HFFc6 (cell line): ENCODE measurements at regions not wholly inside any gene's neighbourhood (a gene's known extent, or its start where the extent isn't known, plus 50 kb on each side); places are given as distances from the start of the nearest gene placed in this dataset.

Experiments
- DNase-seq: peaks from one replicate; pipeline ENCODE4 v3.0.0-alpha.2; 2018
- H3K27ac Mint-ChIP-seq: 2 replicates; pipeline ENCODE4 v1.8.0; 2020; ENCODE audit warnings: mild to moderate bottlenecking, mixed read lengths
- H3K27me3 Mint-ChIP-seq: 2 replicates; pipeline ENCODE4 v1.8.0; 2021; ENCODE audit warnings: mild to moderate bottlenecking, moderate library complexity, mixed read lengths; ENCODE audit not compliant: insufficient read depth
- H3K36me3 Mint-ChIP-seq: 2 replicates; pipeline ENCODE4 v1.8.0; 2021; ENCODE audit warnings: low read depth, mixed read lengths
- H3K4me1 Mint-ChIP-seq: 2 replicates; pipeline ENCODE4 v1.8.0; 2020; ENCODE audit warnings: low read depth, mixed read lengths
- H3K4me3 Mint-ChIP-seq: 2 replicates; pipeline ENCODE4 v1.8.0; 2020; ENCODE audit warnings: mild to moderate bottlenecking, moderate library complexity, mixed read lengths
- H3K9me3 Mint-ChIP-seq: 2 replicates; pipeline ENCODE4 v1.8.0; 2020; ENCODE audit warnings: mild to moderate bottlenecking, mixed read lengths
- CTCF ChIP-seq: fragments of 200-600 bp; sonication (generic); IDR thresholded peaks from 2 replicates; pipeline ENCODE4 v1.5.0; 2021; ENCODE audit warnings: antibody characterized with exemption, mild to moderate bottlenecking

GRCh38 chr12:60191271-60191670, 595.4 kb downstream of the SLC16A7 start:
- no peak for TF ChIP-seq CTCF
- Mint-ChIP-seq H3K4me1 (peaks cover 50% of the 10 kb centered on the region), H3K27me3 (peaks cover 2% of the 10 kb centered on the region; the same call in 1 of the 2 replicates), H3K36me3 (peaks cover 21% of the 10 kb centered on the region), H3K9me3 (peaks cover 13% of the 10 kb centered on the region), H3K4me3 (peak overlapping the region; percentile 44), H3K27ac (peak overlapping the region; percentile 76)
- no peak for DNase-seq

- peak; percentile 57 for DNase-seq
- Mint-ChIP-seq H3K27ac (peak overlapping the region; percentile 76), H3K4me3 (peak overlapping the region; percentile 53), H3K4me1 (peaks cover 55% of the 10 kb centered on the region), H3K36me3 (peaks cover 21% of the 10 kb centered on the region), H3K9me3 (peaks cover 13% of the 10 kb centered on the region), H3K27me3 (peaks cover 2% of the 10 kb centered on the region; the same call in 1 of the 2 replicates)
- no peak for TF ChIP-seq CTCF
Observed at GRCh38 chr12:60191676-60192359, 596.0 kb downstream of the SLC16A7 start.

- DNase-seq, result peak; percentile 20
- Mint-ChIP-seq H3K4me3 (no peak overlapping the region), H3K27ac (no peak overlapping the region), H3K9me3 (peaks cover 5% of the 10 kb centered on the region; the same call in 1 of the 2 replicates), H3K4me1 (peaks cover 72% of the 10 kb centered on the region), H3K27me3 (peaks cover 2% of the 10 kb centered on the region; the same call in 1 of the 2 replicates), H3K36me3 (peaks cover 13% of the 10 kb centered on the region)
- TF ChIP-seq CTCF, result no peak
Observed at GRCh38 chr12:60194678-60195077, 598.8 kb downstream of the SLC16A7 start.

- no peak overlapping the region for H3K4me3 Mint-ChIP-seq
- H3K27me3 Mint-ChIP-seq, result no peaks in the 10 kb centered on the region; the same call in 1 of the 2 replicates
- no peaks in the 10 kb centered on the region for H3K9me3 Mint-ChIP-seq
- H3K36me3 Mint-ChIP-seq, result peaks cover 5% of the 10 kb centered on the region
- no peak overlapping the region for H3K27ac Mint-ChIP-seq
- no peak for TF ChIP-seq CTCF
- peaks cover 71% of the 10 kb centered on the region for H3K4me1 Mint-ChIP-seq
- DNase-seq, result no peak
Observed at GRCh38 chr12:60195483-60195882, 599.7 kb downstream of the SLC16A7 start.

- H3K4me1 Mint-ChIP-seq, result peaks cover 63% of the 10 kb centered on the region
- no peak for TF ChIP-seq CTCF
- H3K4me3 Mint-ChIP-seq, result no peak overlapping the region
- H3K27ac Mint-ChIP-seq, result no peak overlapping the region
- H3K27me3 Mint-ChIP-seq, result no peaks in the 10 kb centered on the region; the same call in 1 of the 2 replicates
- DNase-seq, result no peak
- peaks cover 4% of the 10 kb centered on the region; the same call in 1 of the 2 replicates for H3K36me3 Mint-ChIP-seq
- H3K9me3 Mint-ChIP-seq, result no peaks in the 10 kb centered on the region
Observed at GRCh38 chr12:60196366-60196765, 600.5 kb downstream of the SLC16A7 start.
